HG02588 (cell line): ENCODE measurements at regions not wholly inside any gene's neighbourhood (a gene's known extent, or its start where the extent isn't known, plus 50 kb on each side); places are given as distances from the start of the nearest gene placed in this dataset.
"Not testable (repeated sequence)": the region's sequence is repeated elsewhere in the genome, so short reads cannot be mapped to it uniquely, and the experiment has no call there.

ENCODE experiments used
- ATAC-seq: cut with Tn5 transposase; IDR thresholded peaks from one replicate; pipeline ENCODE4 v1.9.1; 2021; ENCODE audit warnings: mild to moderate bottlenecking, moderate library complexity; ENCODE audit not compliant: unreplicated experiment

- no peak for ATAC-seq
These were observed 179.2 kb upstream of the AUTS2 start for GRCh38 chr7:69418869-69419670.

GRCh38 chr7:69419934-69420333 is 178.3 kb upstream of the AUTS2 start:
- ATAC-seq = no peak

- no peak for ATAC-seq
These were observed 175.7 kb upstream of the AUTS2 start for GRCh38 chr7:69422574-69422985.

- no peak for ATAC-seq
These were observed 171.6 kb upstream of the AUTS2 start for GRCh38 chr7:69426705-69427104.

- ATAC-seq = no peak
These were observed 170.2 kb upstream of the AUTS2 start for GRCh38 chr7:69428089-69428488.

GRCh38 chr7:69429911-69430383 is 168.3 kb upstream of the AUTS2 start:
- ATAC-seq = no peak

- no peak for ATAC-seq
These were observed 167.8 kb upstream of the AUTS2 start for GRCh38 chr7:69430384-69431021.

GRCh38 chr7:69431626-69432025 is 166.6 kb upstream of the AUTS2 start:
- no peak for ATAC-seq

GRCh38 chr7:69432276-69432675 is 166.0 kb upstream of the AUTS2 start:
- ATAC-seq = not testable (repeated sequence)

- ATAC-seq = no peak
These were observed 165.2 kb upstream of the AUTS2 start for GRCh38 chr7:69433081-69433480.

- ATAC-seq = no peak
These were observed 163.9 kb upstream of the AUTS2 start for GRCh38 chr7:69434398-69434815.

GRCh38 chr7:69435711-69436110 is 162.6 kb upstream of the AUTS2 start:
- no peak for ATAC-seq

GRCh38 chr7:69436946-69437345 is 161.3 kb upstream of the AUTS2 start:
- no peak for ATAC-seq

GRCh38 chr7:69438584-69439412 is 159.5 kb upstream of the AUTS2 start:
- no peak for ATAC-seq

GRCh38 chr7:69439636-69440325 is 158.5 kb upstream of the AUTS2 start:
- no peak for ATAC-seq

- ATAC-seq = no peak
These were observed 157.3 kb upstream of the AUTS2 start for GRCh38 chr7:69440976-69441375.

- ATAC-seq = no peak
These were observed 155.1 kb upstream of the AUTS2 start for GRCh38 chr7:69443136-69443535.

GRCh38 chr7:69445541-69445940 is 152.7 kb upstream of the AUTS2 start:
- ATAC-seq = no peak

GRCh38 chr7:69446213-69446612 is 152.1 kb upstream of the AUTS2 start:
- ATAC-seq = not testable (repeated sequence)

GRCh38 chr7:69448071-69448470 is 150.2 kb upstream of the AUTS2 start:
- ATAC-seq = no peak

GRCh38 chr7:69450456-69450855 is 147.8 kb upstream of the AUTS2 start:
- ATAC-seq = no peak
